ENCODE measurements at regions not wholly inside any gene's neighbourhood (a gene's known extent, or its start where the extent isn't known, plus 50 kb on each side); places are given as distances from the start of the nearest gene placed in this dataset.

DNA sequence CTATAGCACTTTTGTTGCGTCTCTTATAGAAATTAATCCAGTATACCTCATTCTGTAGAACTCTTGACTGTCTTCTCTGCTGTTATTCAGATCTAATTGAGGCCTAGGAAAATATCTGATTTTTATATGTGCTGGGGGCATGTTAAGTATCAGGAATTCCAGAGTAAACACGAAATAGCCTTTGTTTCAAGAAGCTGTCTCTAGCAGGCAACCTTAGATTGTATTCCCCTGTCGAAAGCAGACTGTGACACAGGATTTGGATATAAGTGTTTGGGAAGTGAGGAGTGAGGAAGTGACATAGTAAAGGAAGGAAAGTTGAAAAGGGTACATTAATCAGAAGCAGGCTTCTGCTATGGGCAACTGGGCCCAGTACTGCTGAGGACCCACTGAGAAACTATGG, 72.1 kb upstream of the RASA1 start:
- TF ChIP-seq, protein P1, sequence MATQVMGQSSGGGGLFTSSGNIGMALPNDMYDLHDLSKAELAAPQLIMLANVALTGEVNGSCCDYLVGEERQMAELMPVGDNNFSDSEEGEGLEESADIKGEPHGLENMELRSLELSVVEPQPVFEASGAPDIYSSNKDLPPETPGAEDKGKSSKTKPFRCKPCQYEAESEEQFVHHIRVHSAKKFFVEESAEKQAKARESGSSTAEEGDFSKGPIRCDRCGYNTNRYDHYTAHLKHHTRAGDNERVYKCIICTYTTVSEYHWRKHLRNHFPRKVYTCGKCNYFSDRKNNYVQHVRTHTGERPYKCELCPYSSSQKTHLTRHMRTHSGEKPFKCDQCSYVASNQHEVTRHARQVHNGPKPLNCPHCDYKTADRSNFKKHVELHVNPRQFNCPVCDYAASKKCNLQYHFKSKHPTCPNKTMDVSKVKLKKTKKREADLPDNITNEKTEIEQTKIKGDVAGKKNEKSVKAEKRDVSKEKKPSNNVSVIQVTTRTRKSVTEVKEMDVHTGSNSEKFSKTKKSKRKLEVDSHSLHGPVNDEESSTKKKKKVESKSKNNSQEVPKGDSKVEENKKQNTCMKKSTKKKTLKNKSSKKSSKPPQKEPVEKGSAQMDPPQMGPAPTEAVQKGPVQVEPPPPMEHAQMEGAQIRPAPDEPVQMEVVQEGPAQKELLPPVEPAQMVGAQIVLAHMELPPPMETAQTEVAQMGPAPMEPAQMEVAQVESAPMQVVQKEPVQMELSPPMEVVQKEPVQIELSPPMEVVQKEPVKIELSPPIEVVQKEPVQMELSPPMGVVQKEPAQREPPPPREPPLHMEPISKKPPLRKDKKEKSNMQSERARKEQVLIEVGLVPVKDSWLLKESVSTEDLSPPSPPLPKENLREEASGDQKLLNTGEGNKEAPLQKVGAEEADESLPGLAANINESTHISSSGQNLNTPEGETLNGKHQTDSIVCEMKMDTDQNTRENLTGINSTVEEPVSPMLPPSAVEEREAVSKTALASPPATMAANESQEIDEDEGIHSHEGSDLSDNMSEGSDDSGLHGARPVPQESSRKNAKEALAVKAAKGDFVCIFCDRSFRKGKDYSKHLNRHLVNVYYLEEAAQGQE (IDR thresholded peaks at IDR 0.05; ENCODE audit: unreplicated experiment): no peak
- TF ChIP-seq EZH2phosphoT487 (IDR thresholded peaks at IDR 0.05; ENCODE audit: unreplicated experiment) (no peak), EZH2 (IDR thresholded peaks at IDR 0.05; ENCODE audit: low read depth, unreplicated experiment) (no peak), POLR2AphosphoS5 (IDR thresholded peaks at IDR 0.05; ENCODE audit: low read depth) (no peak), CREB1 (CRISPR knock-in tag; IDR thresholded peaks at IDR 0.05; ENCODE audit: low read depth) (no peak), JUNB (IDR thresholded peaks at IDR 0.05; ENCODE audit: unreplicated experiment) (no peak), NANOG (IDR thresholded peaks at IDR 0.05; ENCODE audit: borderline replicate concordance) (no peak), ZNF114 (CRISPR knock-in tag; IDR thresholded peaks at IDR 0.05) (no peak), ZNF331 (CRISPR knock-in tag; IDR thresholded peaks at IDR 0.05; ENCODE audit: low read depth) (no peak)
- TF ChIP-seq, protein P2, sequence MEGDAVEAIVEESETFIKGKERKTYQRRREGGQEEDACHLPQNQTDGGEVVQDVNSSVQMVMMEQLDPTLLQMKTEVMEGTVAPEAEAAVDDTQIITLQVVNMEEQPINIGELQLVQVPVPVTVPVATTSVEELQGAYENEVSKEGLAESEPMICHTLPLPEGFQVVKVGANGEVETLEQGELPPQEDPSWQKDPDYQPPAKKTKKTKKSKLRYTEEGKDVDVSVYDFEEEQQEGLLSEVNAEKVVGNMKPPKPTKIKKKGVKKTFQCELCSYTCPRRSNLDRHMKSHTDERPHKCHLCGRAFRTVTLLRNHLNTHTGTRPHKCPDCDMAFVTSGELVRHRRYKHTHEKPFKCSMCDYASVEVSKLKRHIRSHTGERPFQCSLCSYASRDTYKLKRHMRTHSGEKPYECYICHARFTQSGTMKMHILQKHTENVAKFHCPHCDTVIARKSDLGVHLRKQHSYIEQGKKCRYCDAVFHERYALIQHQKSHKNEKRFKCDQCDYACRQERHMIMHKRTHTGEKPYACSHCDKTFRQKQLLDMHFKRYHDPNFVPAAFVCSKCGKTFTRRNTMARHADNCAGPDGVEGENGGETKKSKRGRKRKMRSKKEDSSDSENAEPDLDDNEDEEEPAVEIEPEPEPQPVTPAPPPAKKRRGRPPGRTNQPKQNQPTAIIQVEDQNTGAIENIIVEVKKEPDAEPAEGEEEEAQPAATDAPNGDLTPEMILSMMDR (conservative IDR thresholded peaks at IDR 0.05; ENCODE audit: low read depth in 2 of 2): no peak
- TF ChIP-seq, protein P3, sequence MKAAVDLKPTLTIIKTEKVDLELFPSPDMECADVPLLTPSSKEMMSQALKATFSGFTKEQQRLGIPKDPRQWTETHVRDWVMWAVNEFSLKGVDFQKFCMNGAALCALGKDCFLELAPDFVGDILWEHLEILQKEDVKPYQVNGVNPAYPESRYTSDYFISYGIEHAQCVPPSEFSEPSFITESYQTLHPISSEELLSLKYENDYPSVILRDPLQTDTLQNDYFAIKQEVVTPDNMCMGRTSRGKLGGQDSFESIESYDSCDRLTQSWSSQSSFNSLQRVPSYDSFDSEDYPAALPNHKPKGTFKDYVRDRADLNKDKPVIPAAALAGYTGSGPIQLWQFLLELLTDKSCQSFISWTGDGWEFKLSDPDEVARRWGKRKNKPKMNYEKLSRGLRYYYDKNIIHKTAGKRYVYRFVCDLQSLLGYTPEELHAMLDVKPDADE (IDR thresholded peaks at IDR 0.05): no peak

All from GM23338 (cell line).